GM12865 (cell line): ENCODE measurements at regions not wholly inside any gene's neighbourhood (a gene's known extent, or its start where the extent isn't known, plus 50 kb on each side); places are given as distances from the start of the nearest gene placed in this dataset.

Experiments used
- DNase-seq: peaks from one replicate; pipeline ENCODE4 v3.0.0; 2010; ENCODE audit warnings: low read depth
- H3K4me3 ChIP-seq: 2 replicates; pipeline ENCODE4 v1.5.1; 2011; ENCODE audit warnings: mild to moderate bottlenecking, low read depth, low read length, control low read depth
- CTCF ChIP-seq: IDR thresholded peaks from 2 replicates; pipeline ENCODE4 v1.5.1; 2011; ENCODE audit warnings: low read length, control low read depth, low read depth, inconsistent platforms; ENCODE audit not compliant: insufficient read depth; ENCODE audit errors: missing control alignments

GRCh38 chr5:8280711-8281363, 411.9 kb downstream of the MTRR start:
- DNase-seq: no peak
- H3K4me3 ChIP-seq: no peak overlapping the region
- TF ChIP-seq CTCF: no peak

GRCh38 chr5:8288334-8288733, 419.4 kb downstream of the MTRR start:
- no peak for TF ChIP-seq CTCF
- no peak for DNase-seq
- no peak overlapping the region for H3K4me3 ChIP-seq

- no peak overlapping the region for H3K4me3 ChIP-seq
- TF ChIP-seq CTCF: no peak
- no peak for DNase-seq
These were observed 420.1 kb downstream of the MTRR start for GRCh38 chr5:8288897-8289516.

GRCh38 chr5:8289779-8290178, 420.8 kb downstream of the MTRR start:
- no peak for TF ChIP-seq CTCF
- DNase-seq: no peak
- H3K4me3 ChIP-seq: no peak overlapping the region

GRCh38 chr5:8290721-8291120, 421.8 kb downstream of the MTRR start:
- no peak for DNase-seq
- no peak overlapping the region for H3K4me3 ChIP-seq
- no peak for TF ChIP-seq CTCF

- no peak for DNase-seq
- H3K4me3 ChIP-seq: no peak overlapping the region
- no peak for TF ChIP-seq CTCF
These were observed 422.7 kb downstream of the MTRR start for GRCh38 chr5:8291641-8292040.

GRCh38 chr5:8295141-8295540, 426.2 kb downstream of the MTRR start:
- H3K4me3 ChIP-seq: no peak overlapping the region
- no peak for TF ChIP-seq CTCF
- DNase-seq: no peak
